ENCODE measurements at regions not wholly inside any gene's neighbourhood (a gene's known extent, or its start where the extent isn't known, plus 50 kb on each side); places are given as distances from the start of the nearest gene placed in this dataset.

DNA sequence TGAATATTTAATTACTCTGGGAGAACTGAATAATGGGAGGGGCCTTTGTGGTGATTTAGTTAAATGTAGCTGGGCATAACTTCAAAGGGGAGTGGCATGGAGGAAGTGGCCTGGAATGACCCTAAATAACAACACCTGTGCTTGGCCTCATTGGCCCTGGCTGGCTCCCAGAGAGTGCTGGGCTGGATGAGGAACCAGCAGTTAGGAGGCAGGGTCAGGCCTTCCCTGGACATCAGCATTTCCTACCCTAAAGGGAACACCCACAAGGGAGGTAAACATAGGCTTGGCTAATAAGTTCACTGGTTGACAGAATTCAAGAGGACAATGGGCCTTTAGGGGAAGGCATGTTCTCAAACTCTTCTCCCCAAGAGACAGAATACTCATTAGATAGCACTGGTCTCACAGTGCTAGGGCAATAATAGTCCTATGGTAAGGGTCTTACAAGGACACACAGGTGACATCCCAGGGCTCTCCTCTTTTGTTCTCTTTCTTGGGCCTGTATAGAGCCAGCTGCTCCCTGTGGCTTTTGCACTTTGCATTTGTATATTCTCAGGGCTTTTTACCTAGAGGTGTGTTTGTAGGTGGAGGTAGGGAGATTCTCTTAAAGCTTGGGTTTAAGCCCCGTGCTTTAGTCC, 106.8 kb downstream of the ZNF519 start:
- peak in 1 of 5 donors; percentile 40 for DNase-seq
- H3K36me3 ChIP-seq (ENCODE audit: control insufficient read depth in 2 of 3, insufficient read depth in 3 of 3, low read length in 3 of 3), result no peaks in the 10 kb centered on the region
- no peak overlapping the region for H3K9ac ChIP-seq (ENCODE audit: low read length in 3 of 3)
- no peak for FAIRE-seq
- H3K27me3 ChIP-seq (ENCODE audit: control insufficient read depth, insufficient read depth, low read length), result no peaks in the 10 kb centered on the region
- H3K4me3 ChIP-seq (ENCODE audit: low read length in 3 of 3), result no peak overlapping the region
- intact Hi-C loops (cut with DNase I), result loop anchor here (10.0 kb wide), 1 partner anchor 61 kb away; no protein-coding TSS in a partner anchor
- H3K9me3 ChIP-seq (ENCODE audit: control insufficient read depth in 2 of 3, insufficient read depth in 1 of 3, low read length in 3 of 3), result no peaks in the 10 kb centered on the region
- TF ChIP-seq, protein P1, sequence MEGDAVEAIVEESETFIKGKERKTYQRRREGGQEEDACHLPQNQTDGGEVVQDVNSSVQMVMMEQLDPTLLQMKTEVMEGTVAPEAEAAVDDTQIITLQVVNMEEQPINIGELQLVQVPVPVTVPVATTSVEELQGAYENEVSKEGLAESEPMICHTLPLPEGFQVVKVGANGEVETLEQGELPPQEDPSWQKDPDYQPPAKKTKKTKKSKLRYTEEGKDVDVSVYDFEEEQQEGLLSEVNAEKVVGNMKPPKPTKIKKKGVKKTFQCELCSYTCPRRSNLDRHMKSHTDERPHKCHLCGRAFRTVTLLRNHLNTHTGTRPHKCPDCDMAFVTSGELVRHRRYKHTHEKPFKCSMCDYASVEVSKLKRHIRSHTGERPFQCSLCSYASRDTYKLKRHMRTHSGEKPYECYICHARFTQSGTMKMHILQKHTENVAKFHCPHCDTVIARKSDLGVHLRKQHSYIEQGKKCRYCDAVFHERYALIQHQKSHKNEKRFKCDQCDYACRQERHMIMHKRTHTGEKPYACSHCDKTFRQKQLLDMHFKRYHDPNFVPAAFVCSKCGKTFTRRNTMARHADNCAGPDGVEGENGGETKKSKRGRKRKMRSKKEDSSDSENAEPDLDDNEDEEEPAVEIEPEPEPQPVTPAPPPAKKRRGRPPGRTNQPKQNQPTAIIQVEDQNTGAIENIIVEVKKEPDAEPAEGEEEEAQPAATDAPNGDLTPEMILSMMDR (IDR thresholded peaks at IDR 0.05; ENCODE audit: borderline replicate concordance, extremely low read depth, insufficient read depth), result no peak
- H3K27ac ChIP-seq (ENCODE audit: low read depth in 2 of 2, low read length in 2 of 2), result no peak overlapping the region
- no peaks in the 10 kb centered on the region for H3K4me1 ChIP-seq (ENCODE audit: control insufficient read depth in 2 of 3, insufficient read depth in 2 of 3, low read depth in 1 of 3, low read length in 3 of 3)

DNA sequence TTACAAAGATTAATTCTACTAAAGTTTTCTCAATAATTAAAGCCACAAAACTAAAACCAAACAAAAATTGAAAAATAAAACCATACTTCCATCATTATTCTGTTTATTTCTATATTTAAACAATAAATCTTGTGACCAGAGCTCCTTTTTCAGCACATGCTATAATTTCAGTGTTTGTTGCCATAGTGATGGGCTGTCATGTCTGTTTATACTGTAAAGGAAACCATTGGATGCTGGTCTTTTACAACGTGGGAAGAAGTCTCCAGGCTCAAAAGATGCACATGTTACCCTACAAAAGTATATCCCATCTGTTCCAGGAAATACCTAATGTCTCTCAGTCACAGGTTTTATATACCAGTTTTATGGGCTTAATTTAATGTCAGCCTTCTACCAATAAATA, 100.1 kb upstream of the MC2R start:
- peak in 3 of 5 donors; percentile 18 to 70 (median 51) for DNase-seq
- Histone ChIP-seq H3K4me1 (ENCODE audit: control insufficient read depth in 2 of 3, insufficient read depth in 2 of 3, low read depth in 1 of 3, low read length in 3 of 3) (no peaks in the 10 kb centered on the region), H3K36me3 (ENCODE audit: control insufficient read depth in 2 of 3, insufficient read depth in 3 of 3, low read length in 3 of 3) (no peaks in the 10 kb centered on the region), H3K4me3 (ENCODE audit: low read length in 3 of 3) (no peak overlapping the region), H3K9me3 (ENCODE audit: control insufficient read depth in 2 of 3, insufficient read depth in 1 of 3, low read length in 3 of 3) (peaks cover 0 to 4% (median 0%) of the 10 kb centered on the region in 3 donors), H3K27me3 (ENCODE audit: control insufficient read depth, insufficient read depth, low read length) (no peaks in the 10 kb centered on the region), H3K9ac (ENCODE audit: low read length in 3 of 3) (no peak overlapping the region), H3K27ac (ENCODE audit: low read depth in 2 of 2, low read length in 2 of 2) (no peak overlapping the region)
- TF ChIP-seq, protein P1 (IDR thresholded peaks at IDR 0.05; ENCODE audit: borderline replicate concordance, extremely low read depth, insufficient read depth), result no peak
- FAIRE-seq, result no peak
- intact Hi-C loops (cut with DNase I), result no loop called here

- H3K27ac ChIP-seq (ENCODE audit: low read depth in 2 of 2, low read length in 2 of 2), result no peak overlapping the region
- H3K36me3 ChIP-seq (ENCODE audit: control insufficient read depth in 2 of 3, insufficient read depth in 3 of 3, low read length in 3 of 3), result no peaks in the 10 kb centered on the region
- no peak overlapping the region for H3K4me3 ChIP-seq (ENCODE audit: low read length in 3 of 3)
- intact Hi-C loops (cut with DNase I), result no loop called here
- TF ChIP-seq, protein P1 (IDR thresholded peaks at IDR 0.05; ENCODE audit: borderline replicate concordance, extremely low read depth, insufficient read depth), result no peak
- DNase-seq, result no peak
- H3K27me3 ChIP-seq (ENCODE audit: control insufficient read depth, insufficient read depth, low read length), result no peaks in the 10 kb centered on the region
- peaks cover 0 to 4% (median 0%) of the 10 kb centered on the region in 3 donors for H3K9me3 ChIP-seq (ENCODE audit: control insufficient read depth in 2 of 3, insufficient read depth in 1 of 3, low read length in 3 of 3)
- no peak overlapping the region for H3K9ac ChIP-seq (ENCODE audit: low read length in 3 of 3)
- no peaks in the 10 kb centered on the region for H3K4me1 ChIP-seq (ENCODE audit: control insufficient read depth in 2 of 3, insufficient read depth in 2 of 3, low read depth in 1 of 3, low read length in 3 of 3)
- FAIRE-seq, result no peak
Observed at GRCh38 chr18:14014456-14014855, 99.1 kb upstream of the MC2R start.

GRCh38 chr18:14000884-14001283, 85.5 kb upstream of the MC2R start:
- H3K4me3 ChIP-seq (ENCODE audit: low read length in 3 of 3), result no peak overlapping the region
- H3K27me3 ChIP-seq (ENCODE audit: control insufficient read depth, insufficient read depth, low read length), result no peaks in the 10 kb centered on the region
- H3K27ac ChIP-seq (ENCODE audit: low read depth in 2 of 2, low read length in 2 of 2), result no peak overlapping the region
- H3K9me3 ChIP-seq (ENCODE audit: control insufficient read depth in 2 of 3, insufficient read depth in 1 of 3, low read length in 3 of 3), result no peaks in the 10 kb centered on the region
- no peaks in the 10 kb centered on the region for H3K36me3 ChIP-seq (ENCODE audit: control insufficient read depth in 2 of 3, insufficient read depth in 3 of 3, low read length in 3 of 3)
- no peaks in the 10 kb centered on the region for H3K4me1 ChIP-seq (ENCODE audit: control insufficient read depth in 2 of 3, insufficient read depth in 2 of 3, low read depth in 1 of 3, low read length in 3 of 3)
- intact Hi-C loops (cut with DNase I), result no loop called here
- FAIRE-seq, result no peak
- no peak overlapping the region for H3K9ac ChIP-seq (ENCODE audit: low read length in 3 of 3)
- TF ChIP-seq, protein P1 (IDR thresholded peaks at IDR 0.05; ENCODE audit: borderline replicate concordance, extremely low read depth, insufficient read depth), result no peak
- no peak for DNase-seq

Measured in kidney (tissue), 13 donors.